GM12878 (cell line): ENCODE measurements at regions not wholly inside any gene's neighbourhood (a gene's known extent, or its start where the extent isn't known, plus 50 kb on each side); places are given as distances from the start of the nearest gene placed in this dataset.

Experiments used
- ATAC-seq: fragments of 200-7000 bp; cut with Tn5 transposase; 3 replicates; pipeline ENCODE4 v1.9.1; 2020; ENCODE audit warnings: mild to moderate bottlenecking, moderate library complexity
- BruUV-seq: library from RNA; stranded (reverse); fragments of 400-500 nt; replicated peaks from 2 replicates; lab custom pipeline; 2021; lab: Mats Ljungman, UMichigan
- CTCF ChIA-PET: fragments of 300-600 bp; sonication (Branson Sonifier 250); formaldehyde crosslinking; extraction: SDS; loops from one replicate; lab custom pipeline; 2021; ENCODE audit warnings: inconsistent platforms; lab: Yijun Ruan, JAX
- POLR2A ChIA-PET: fragments of 350-600 bp; formaldehyde crosslinking; extraction: SDS; loops from one replicate; lab custom pipeline; 2021; ENCODE audit warnings: inconsistent platforms; lab: Charles Lee
- RAD21 ChIA-PET: fragments of 300-600 bp; sonication (Branson Sonifier 250); formaldehyde crosslinking; loops from one replicate; lab custom pipeline; 2023; ENCODE audit warnings: antibody characterized with exemption; ENCODE audit not compliant: unreplicated experiment; lab: Charles Lee
- SMC1A ChIA-PET: fragments of 300-600 bp; sonication (Branson Sonifier 250); formaldehyde crosslinking; loops from one replicate; lab custom pipeline; 2023; ENCODE audit not compliant: unreplicated experiment, uncharacterized antibody; lab: Charles Lee
- DNase-seq: peaks from one replicate; pipeline ENCODE4 v3.0.0-alpha.2; 2011; ENCODE audit warnings: low read depth, low spot score
- FAIRE-seq: peaks from 3 replicates; lab custom pipeline; 2011; peaks lifted over from hg19 to GRCh38; lab: Jason Lieb, UNC
- H2AFZ ChIP-seq: 2 replicates; pipeline ENCODE4 v1.6.0; 2011; ENCODE audit warnings: low read depth, low read length, control low read depth; ENCODE audit not compliant: control insufficient read depth
- H3K27ac ChIP-seq: 2 replicates; pipeline ENCODE4 v1.5.1; 2011; ENCODE audit warnings: control low read depth; ENCODE audit not compliant: control insufficient read depth, insufficient read depth
- H3K27me3 ChIP-seq, 2 experiments: replicated peaks in 1 of 2; 2 replicates each; pipeline versions ENCODE4 v1.6.0 to v1.6.1; 2011; ENCODE audit warnings: low read length in 1 of 2; ENCODE audit not compliant: control insufficient read depth in 2 of 2, insufficient read depth in 2 of 2
- H3K36me3 ChIP-seq, 2 experiments: 2 replicates each; pipeline ENCODE4 v1.5.1; 2011; ENCODE audit warnings: low read length in 1 of 2; ENCODE audit not compliant: control insufficient read depth in 2 of 2, insufficient read depth in 2 of 2
- H3K4me1 ChIP-seq: 2 replicates; pipeline ENCODE4 v1.6.1; 2011; ENCODE audit warnings: mild to moderate bottlenecking, low read length, moderate library complexity, mixed read lengths; ENCODE audit not compliant: control insufficient read depth, insufficient read depth
- H3K4me2 ChIP-seq: 2 replicates; pipeline ENCODE4 v1.6.0; 2011; ENCODE audit warnings: control low read depth; ENCODE audit not compliant: control insufficient read depth, insufficient read depth
- H3K4me3 ChIP-seq: fragments of 200-600 bp; sonication (generic); 2 replicates; pipeline ENCODE4 v1.5.1; 2016
- H3K79me2 ChIP-seq: 2 replicates; pipeline ENCODE4 v1.6.0; 2011; ENCODE audit warnings: low read length; ENCODE audit not compliant: control insufficient read depth, insufficient read depth
- H3K9ac ChIP-seq: 2 replicates; pipeline ENCODE4 v1.8.0; 2011; ENCODE audit warnings: low read length, control low read depth, mixed read lengths; ENCODE audit not compliant: control insufficient read depth, insufficient read depth
- H3K9me3 ChIP-seq: replicated peaks from 3 replicates; pipeline ENCODE4 v1.5.1; 2011; ENCODE audit warnings: mild to moderate bottlenecking, low read length; ENCODE audit not compliant: control insufficient read depth, insufficient read depth
- H4K20me1 ChIP-seq: 2 replicates; pipeline ENCODE4 v1.6.0; 2011; ENCODE audit not compliant: control insufficient read depth, insufficient read depth
- CBX3 ChIP-seq: fragments of 200-600 bp; sonication (generic); IDR thresholded peaks from 2 replicates; pipeline ENCODE4 v1.6.1; 2016; ENCODE audit warnings: low read depth, borderline replicate concordance
- CHD2 ChIP-seq: IDR thresholded peaks from 2 replicates; pipeline ENCODE4 v1.6.1; 2011; ENCODE audit warnings: low read depth, low read length, improper control_type of control experiment, borderline replicate concordance
- EED ChIP-seq: sonication (generic); IDR thresholded peaks from 2 replicates; pipeline ENCODE4 v1.6.1; 2016; ENCODE audit warnings: antibody characterized with exemption, low read depth
- EZH2 ChIP-seq: IDR thresholded peaks from 2 replicates; pipeline ENCODE4 v1.6.1; 2012; ENCODE audit warnings: low read depth, mild to moderate bottlenecking, control low read depth, inconsistent platforms, low read length, borderline replicate concordance; ENCODE audit not compliant: control insufficient read depth
- IRF4 ChIP-seq: IDR thresholded peaks from 2 replicates; pipeline ENCODE4 v1.6.1; 2011; ENCODE audit warnings: low read depth, low read length
- MEF2B ChIP-seq: fragments of 450-650 bp; IDR thresholded peaks from 2 replicates; pipeline ENCODE4 v1.6.1; 2018; ENCODE audit warnings: mild to moderate bottlenecking, moderate library complexity; ENCODE audit not compliant: partially characterized antibody, poor library complexity, severe bottlenecking
- NFXL1 ChIP-seq: fragments of 450-650 bp; IDR thresholded peaks from 2 replicates; pipeline ENCODE4 v1.6.1; 2017; ENCODE audit warnings: antibody characterized with exemption, mild to moderate bottlenecking, borderline replicate concordance
- NFYA ChIP-seq: IDR thresholded peaks from 2 replicates; pipeline ENCODE4 v1.6.1; 2011; ENCODE audit warnings: low read depth, mild to moderate bottlenecking, low read length, improper control_type of control experiment, borderline replicate concordance
- POU2F2 ChIP-seq: IDR thresholded peaks from 3 replicates; pipeline ENCODE4 v1.6.1; 2011; ENCODE audit warnings: low read depth, mild to moderate bottlenecking, low read length, borderline replicate concordance
- RELB ChIP-seq: fragments of 450-650 bp; IDR thresholded peaks from 2 replicates; pipeline ENCODE4 v1.6.1; 2017; ENCODE audit warnings: low read depth, mild to moderate bottlenecking, moderate library complexity
- ZNF24 ChIP-seq: fragments of 450-650 bp; IDR thresholded peaks from 2 replicates; pipeline ENCODE4 v1.6.1; 2017; ENCODE audit warnings: antibody characterized with exemption, mild to moderate bottlenecking
- ZSCAN29 ChIP-seq: fragments of 450-650 bp; IDR thresholded peaks from 2 replicates; pipeline ENCODE4 v1.6.1; 2017; ENCODE audit warnings: mild to moderate bottlenecking, moderate library complexity
- WGBS: methylation state at CpG from one replicate; pipeline ENCODE4 v1.1.6; 2016; ENCODE audit warnings: low lambda C conversion rate; ENCODE audit not compliant: insufficient replicate concordance, insufficient coverage; ENCODE audit errors: missing lambda C conversion rate; 5-methylcytosine and 5-hydroxymethylcytosine counted together
- in situ Hi-C: fragments of 300-500 bp; cut with MboI; formaldehyde crosslinking; loops from 9 replicates; pipeline ENCODE4 v1.14.3; 2018; ENCODE audit warnings: mixed read lengths
- intact Hi-C: fragments of 100-400 bp; cut with micrococcal nuclease; formaldehyde crosslinking; loops from one replicate; pipeline ENCODE4 v1.14.2; 2022; ENCODE audit not compliant: unreplicated experiment

GRCh38 chr1:232722626-232723025 is 82.6 kb upstream of the MAP10 start:
- no TSS peak for BruUV-seq
- no peak for DNase-seq

More at GRCh38 chr1:232722626-232723025, 82.6 kb upstream of the MAP10 start:
- RAD21 ChIA-PET = no interaction called here
- CTCF ChIA-PET = interaction anchor here (0.6 kb wide), 1 partner anchor 289 kb away, joined by 3 read pairs; no protein-coding TSS in a partner anchor
- 19% methylated on average over 3 of the region's 3 CpGs for WGBS
- H3K36me3 ChIP-seq = no peaks in the 10 kb centered on the region
- in situ Hi-C loops = no loop called here
- SMC1A ChIA-PET = no interaction called here
- H3K9ac ChIP-seq = no peak overlapping the region
- no peak overlapping the region for H3K4me3 ChIP-seq
- H4K20me1 ChIP-seq = no peaks in the 10 kb centered on the region
- no peak overlapping the region for H3K27ac ChIP-seq
- no peak overlapping the region for H2AFZ ChIP-seq
- H3K9me3 ChIP-seq = no peaks in the 10 kb centered on the region
- intact Hi-C loops = no loop called here
- no peak for ATAC-seq
- no peak for TF ChIP-seq RELB
- TF ChIP-seq MEF2B = no peak
- TF ChIP-seq ZSCAN29 = no peak
- no peak for TF ChIP-seq CHD2
- TF ChIP-seq CBX3 = no peak
- TF ChIP-seq ZNF24 = no peak
- TF ChIP-seq EED = no peak
- no peak for TF ChIP-seq POU2F2
- no peak for TF ChIP-seq NFYA
- TF ChIP-seq NFXL1 = no peak
- no peak for TF ChIP-seq IRF4
- no peak for TF ChIP-seq EZH2
- TF ChIP-seq, all 136 proteins: peak for 0
- no peaks in the 10 kb centered on the region for H3K79me2 ChIP-seq
- no peak overlapping the region for H3K4me2 ChIP-seq
- FAIRE-seq = no peak
- POLR2A ChIA-PET = no interaction called here
- H3K27me3 ChIP-seq = no peaks in the 10 kb centered on the region; a peak in 2 of 4 replicates
- no peaks in the 10 kb centered on the region for H3K4me1 ChIP-seq
